K562 (cell line): ENCODE measurements at regions not wholly inside any gene's neighbourhood (a gene's known extent, or its start where the extent isn't known, plus 50 kb on each side); places are given as distances from the start of the nearest gene placed in this dataset.

ENCODE experiments used
- ARID4B ChIP-seq: sonication (generic); formaldehyde crosslinking; IDR thresholded peaks from 2 replicates; pipeline ENCODE4 v1.8.0; 2022; ENCODE audit warnings: mild to moderate bottlenecking, missing genetic modification reagents
- BCOR ChIP-seq: fragments of 450-650 bp; IDR thresholded peaks from 2 replicates; pipeline ENCODE4 v1.6.1; 2016
- BRF1 ChIP-seq: IDR thresholded peaks from 3 replicates; pipeline ENCODE4 v1.6.1; 2011; ENCODE audit warnings: borderline replicate concordance, mild to moderate bottlenecking; ENCODE audit not compliant: insufficient read length; ENCODE audit errors: extremely low read depth
- COPS2 ChIP-seq: fragments of 450-650 bp; conservative IDR thresholded peaks from 2 replicates; pipeline ENCODE4 v1.6.1; 2016; ENCODE audit warnings: mild to moderate bottlenecking, moderate library complexity
- CXXC5 ChIP-seq: fragments of 250-450 bp; sonication (Bioruptor Pico); IDR thresholded peaks from 2 replicates; pipeline ENCODE4 v1.8.0; 2022; ENCODE audit warnings: inconsistent platforms, mild to moderate bottlenecking, moderate library complexity
- EGR1 ChIP-seq: fragments of 450-650 bp; conservative IDR thresholded peaks from 2 replicates; pipeline ENCODE4 v1.6.1; 2017; ENCODE audit warnings: mild to moderate bottlenecking
- ETV5 ChIP-seq: sonication (generic); formaldehyde crosslinking; IDR thresholded peaks from 2 replicates; pipeline ENCODE4 v1.4.0; 2020; ENCODE audit warnings: low read depth, mild to moderate bottlenecking, missing genetic modification reagents
- KHSRP ChIP-seq: fragments of 450-650 bp; IDR thresholded peaks from 2 replicates; pipeline ENCODE4 v1.6.1; 2017
- MNT ChIP-seq, 2 experiments: fragments of 450-650 bp; conservative IDR thresholded peaks; 2 replicates each; pipeline ENCODE4 v1.6.1; 2017; ENCODE audit warnings: mild to moderate bottlenecking in 2 of 2, moderate library complexity in 2 of 2
- POLR2H ChIP-seq: IDR thresholded peaks from 2 replicates; pipeline ENCODE4 v1.6.1; 2016; ENCODE audit warnings: missing genetic modification characterization, low read depth, mild to moderate bottlenecking, control low read depth, missing compliant biosample characterization, moderate library complexity
- SMARCA5 ChIP-seq: fragments of 450-650 bp; IDR thresholded peaks from 2 replicates; pipeline ENCODE4 v1.6.1; 2016
- SP1 ChIP-seq: sonication (generic); formaldehyde crosslinking; IDR thresholded peaks from 2 replicates; pipeline ENCODE4 v1.8.1; 2022; ENCODE audit warnings: mild to moderate bottlenecking, missing genetic modification reagents
- ZNF316 ChIP-seq: fragments of 450-650 bp; IDR thresholded peaks from 2 replicates; pipeline ENCODE4 v1.6.1; 2016
- ZNF696 ChIP-seq: fragments of 250-450 bp; sonication (Bioruptor Pico); conservative IDR thresholded peaks from 2 replicates; pipeline ENCODE4 v1.4.0; 2020; ENCODE audit warnings: mild to moderate bottlenecking, moderate library complexity
- TF ChIP-seq, protein P1 (sequence below): fragments of 250-450 bp; sonication (Bioruptor Pico); IDR thresholded peaks from 2 replicates; pipeline ENCODE4 v1.4.0; 2020
- TF ChIP-seq, protein P2 (sequence below), 2 experiments: IDR thresholded peaks; 2 replicates each; pipeline ENCODE4 v1.6.1; 2011; ENCODE audit warnings: borderline replicate concordance in 1 of 2, control low read depth in 1 of 2, low read depth in 1 of 2, low read length in 1 of 2, mild to moderate bottlenecking in 1 of 2, mixed read lengths in 1 of 2, moderate library complexity in 1 of 2; ENCODE audit not compliant: insufficient read depth in 1 of 2, insufficient read length in 1 of 2, poor library complexity in 1 of 2, severe bottlenecking in 1 of 2; ENCODE audit errors: extremely low read depth in 1 of 2

GRCh38 chr6:26187981-26188635 is 100.9 kb downstream of the HFE start (continued):
- TF ChIP-seq, protein P1, sequence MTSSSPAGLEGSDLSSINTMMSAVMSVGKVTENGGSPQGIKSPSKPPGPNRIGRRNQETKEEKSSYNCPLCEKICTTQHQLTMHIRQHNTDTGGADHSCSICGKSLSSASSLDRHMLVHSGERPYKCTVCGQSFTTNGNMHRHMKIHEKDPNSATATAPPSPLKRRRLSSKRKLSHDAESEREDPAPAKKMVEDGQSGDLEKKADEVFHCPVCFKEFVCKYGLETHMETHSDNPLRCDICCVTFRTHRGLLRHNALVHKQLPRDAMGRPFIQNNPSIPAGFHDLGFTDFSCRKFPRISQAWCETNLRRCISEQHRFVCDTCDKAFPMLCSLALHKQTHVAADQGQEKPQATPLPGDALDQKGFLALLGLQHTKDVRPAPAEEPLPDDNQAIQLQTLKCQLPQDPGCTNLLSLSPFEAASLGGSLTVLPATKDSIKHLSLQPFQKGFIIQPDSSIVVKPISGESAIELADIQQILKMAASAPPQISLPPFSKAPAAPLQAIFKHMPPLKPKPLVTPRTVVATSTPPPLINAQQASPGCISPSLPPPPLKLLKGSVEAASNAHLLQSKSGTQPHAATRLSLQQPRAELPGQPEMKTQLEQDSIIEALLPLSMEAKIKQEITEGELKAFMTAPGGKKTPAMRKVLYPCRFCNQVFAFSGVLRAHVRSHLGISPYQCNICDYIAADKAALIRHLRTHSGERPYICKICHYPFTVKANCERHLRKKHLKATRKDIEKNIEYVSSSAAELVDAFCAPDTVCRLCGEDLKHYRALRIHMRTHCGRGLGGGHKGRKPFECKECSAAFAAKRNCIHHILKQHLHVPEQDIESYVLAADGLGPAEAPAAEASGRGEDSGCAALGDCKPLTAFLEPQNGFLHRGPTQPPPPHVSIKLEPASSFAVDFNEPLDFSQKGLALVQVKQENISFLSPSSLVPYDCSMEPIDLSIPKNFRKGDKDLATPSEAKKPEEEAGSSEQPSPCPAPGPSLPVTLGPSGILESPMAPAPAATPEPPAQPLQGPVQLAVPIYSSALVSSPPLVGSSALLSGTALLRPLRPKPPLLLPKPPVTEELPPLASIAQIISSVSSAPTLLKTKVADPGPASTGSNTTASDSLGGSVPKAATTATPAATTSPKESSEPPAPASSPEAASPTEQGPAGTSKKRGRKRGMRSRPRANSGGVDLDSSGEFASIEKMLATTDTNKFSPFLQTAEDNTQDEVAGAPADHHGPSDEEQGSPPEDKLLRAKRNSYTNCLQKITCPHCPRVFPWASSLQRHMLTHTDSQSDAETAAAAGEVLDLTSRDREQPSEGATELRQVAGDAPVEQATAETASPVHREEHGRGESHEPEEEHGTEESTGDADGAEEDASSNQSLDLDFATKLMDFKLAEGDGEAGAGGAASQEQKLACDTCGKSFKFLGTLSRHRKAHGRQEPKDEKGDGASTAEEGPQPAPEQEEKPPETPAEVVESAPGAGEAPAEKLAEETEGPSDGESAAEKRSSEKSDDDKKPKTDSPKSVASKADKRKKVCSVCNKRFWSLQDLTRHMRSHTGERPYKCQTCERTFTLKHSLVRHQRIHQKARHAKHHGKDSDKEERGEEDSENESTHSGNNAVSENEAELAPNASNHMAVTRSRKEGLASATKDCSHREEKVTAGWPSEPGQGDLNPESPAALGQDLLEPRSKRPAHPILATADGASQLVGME (CRISPR knock-in tag) = no peak
- TF ChIP-seq ETV5 (no peak), CXXC5 (CRISPR knock-in tag) (no peak), ZNF696 (CRISPR knock-in tag) (no peak), BRF1 (no peak), KHSRP (no peak), POLR2H (tag) (no peak), ARID4B (CRISPR knock-in tag) (no peak), BCOR (no peak), SMARCA5 (no peak), COPS2 (no peak), MNT (conservative IDR thresholded peaks at IDR 0.05) (no peak; a peak in 1 of 4 replicates), ZNF316 (no peak), EGR1 (no peak), SP1 (no peak)
- TF ChIP-seq, protein P2, sequence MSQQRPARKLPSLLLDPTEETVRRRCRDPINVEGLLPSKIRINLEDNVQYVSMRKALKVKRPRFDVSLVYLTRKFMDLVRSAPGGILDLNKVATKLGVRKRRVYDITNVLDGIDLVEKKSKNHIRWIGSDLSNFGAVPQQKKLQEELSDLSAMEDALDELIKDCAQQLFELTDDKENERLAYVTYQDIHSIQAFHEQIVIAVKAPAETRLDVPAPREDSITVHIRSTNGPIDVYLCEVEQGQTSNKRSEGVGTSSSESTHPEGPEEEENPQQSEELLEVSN (IDR thresholded peaks at IDR 0.05; ENCODE audit: borderline replicate concordance in 1 of 2, extremely low read depth in 1 of 2, insufficient read depth in 1 of 2, insufficient read length in 1 of 2, low read depth in 1 of 2, low read length in 1 of 2, poor library complexity in 1 of 2, severe bottlenecking in 1 of 2) = peak in 1 of 2 experiments; percentile 68
